ENCODE measurements at regions not wholly inside any gene's neighbourhood (a gene's known extent, or its start where the extent isn't known, plus 50 kb on each side); places are given as distances from the start of the nearest gene placed in this dataset.

DNA sequence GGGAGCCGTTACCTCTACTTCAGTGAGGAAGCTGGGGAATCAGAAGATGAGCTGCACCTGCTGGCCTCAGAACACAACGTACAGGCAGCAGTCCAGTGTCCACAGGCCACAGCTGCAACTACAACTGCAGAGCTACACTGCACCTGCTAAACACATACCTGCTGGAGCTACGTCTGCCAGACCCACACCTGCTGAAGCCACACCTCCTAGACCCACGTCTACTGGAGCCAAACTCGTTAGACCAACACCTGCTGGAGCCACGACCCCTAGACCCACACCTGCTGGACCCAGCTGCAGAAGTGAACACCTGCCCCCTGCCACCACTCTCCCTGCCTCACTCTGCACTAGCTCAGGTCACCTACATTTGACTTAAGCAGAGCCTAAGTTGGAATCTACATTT, 169.9 kb downstream of the USP12 start:
- no TSS peak for BruUV-seq (replicated peaks)
- ATAC-seq, result no peak
- H3K4me2 ChIP-seq (ENCODE audit: low read length), result no peak overlapping the region
- no peak overlapping the region for H3K4me3 ChIP-seq (replicated peaks in 1 of 2; ENCODE audit: low read depth in 1 of 2, low read length in 2 of 2)
- no peak overlapping the region for H2AFZ ChIP-seq (ENCODE audit: low read depth, low read length, poor library complexity, severe bottlenecking)
- CTCF ChIA-PET, result no interaction called here
- H3K9me3 ChIP-seq (ENCODE audit: control insufficient read depth in 1 of 2, insufficient read depth in 1 of 2, low read depth in 1 of 2, low read length in 2 of 2), result 0 out of 4 replicates have a peak, but pooled peaks cover 0 to 3% of the 10 kb centered on the region in 2 experiments
- H3K79me2 ChIP-seq (ENCODE audit: insufficient read depth, low read length), result no peaks in the 10 kb centered on the region
- intact Hi-C loops (cut with micrococcal nuclease), result no loop called here
- H4K20me1 ChIP-seq (ENCODE audit: insufficient read depth), result no peaks in the 10 kb centered on the region
- TF ChIP-seq, protein P1, sequence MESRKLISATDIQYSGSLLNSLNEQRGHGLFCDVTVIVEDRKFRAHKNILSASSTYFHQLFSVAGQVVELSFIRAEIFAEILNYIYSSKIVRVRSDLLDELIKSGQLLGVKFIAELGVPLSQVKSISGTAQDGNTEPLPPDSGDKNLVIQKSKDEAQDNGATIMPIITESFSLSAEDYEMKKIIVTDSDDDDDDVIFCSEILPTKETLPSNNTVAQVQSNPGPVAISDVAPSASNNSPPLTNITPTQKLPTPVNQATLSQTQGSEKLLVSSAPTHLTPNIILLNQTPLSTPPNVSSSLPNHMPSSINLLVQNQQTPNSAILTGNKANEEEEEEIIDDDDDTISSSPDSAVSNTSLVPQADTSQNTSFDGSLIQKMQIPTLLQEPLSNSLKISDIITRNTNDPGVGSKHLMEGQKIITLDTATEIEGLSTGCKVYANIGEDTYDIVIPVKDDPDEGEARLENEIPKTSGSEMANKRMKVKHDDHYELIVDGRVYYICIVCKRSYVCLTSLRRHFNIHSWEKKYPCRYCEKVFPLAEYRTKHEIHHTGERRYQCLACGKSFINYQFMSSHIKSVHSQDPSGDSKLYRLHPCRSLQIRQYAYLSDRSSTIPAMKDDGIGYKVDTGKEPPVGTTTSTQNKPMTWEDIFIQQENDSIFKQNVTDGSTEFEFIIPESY (IDR thresholded peaks at IDR 0.05; ENCODE audit: extremely low read depth, insufficient replicate concordance, low read length), result no peak
- TF ChIP-seq FOSL1 (IDR thresholded peaks at IDR 0.05; ENCODE audit: low read depth) (no peak), EGR1 (IDR thresholded peaks at IDR 0.05; ENCODE audit: low read depth) (no peak), JUND (IDR thresholded peaks at IDR 0.05) (no peak), RAD21 (IDR thresholded peaks at IDR 0.05; ENCODE audit: low read depth) (no peak), EZH2 (IDR thresholded peaks at IDR 0.05) (no peak), CEBPB (IDR thresholded peaks at IDR 0.05; ENCODE audit: low read depth) (no peak), YY1 (IDR thresholded peaks at IDR 0.05; ENCODE audit: extremely low read depth, insufficient replicate concordance, low read depth, low read length) (no peak), SP1 (IDR thresholded peaks at IDR 0.05; ENCODE audit: low read depth) (no peak), ZNF274 (IDR thresholded peaks at IDR 0.05; ENCODE audit: low read depth, low read length) (no peak), CBX3 (IDR thresholded peaks at IDR 0.05; ENCODE audit: low read depth) (no peak), SRF (IDR thresholded peaks at IDR 0.05; ENCODE audit: low read depth) (no peak), TCF7L2 (IDR thresholded peaks at IDR 0.05; ENCODE audit: borderline replicate concordance, extremely low read depth, insufficient read depth, insufficient read length) (no peak), POLR2A (IDR thresholded peaks at IDR 0.05; ENCODE audit: borderline replicate concordance, extremely low read depth, insufficient read depth, insufficient read length) (no peak), ELF1 (IDR thresholded peaks at IDR 0.05; ENCODE audit: borderline replicate concordance, low read depth) (no peak), EZH2phosphoT487 (IDR thresholded peaks at IDR 0.05; ENCODE audit: borderline replicate concordance) (no peak)
- TF ChIP-seq, protein P2, sequence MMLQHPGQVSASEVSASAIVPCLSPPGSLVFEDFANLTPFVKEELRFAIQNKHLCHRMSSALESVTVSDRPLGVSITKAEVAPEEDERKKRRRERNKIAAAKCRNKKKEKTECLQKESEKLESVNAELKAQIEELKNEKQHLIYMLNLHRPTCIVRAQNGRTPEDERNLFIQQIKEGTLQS (IDR thresholded peaks at IDR 0.05), result no peak
- TF ChIP-seq, protein P3, sequence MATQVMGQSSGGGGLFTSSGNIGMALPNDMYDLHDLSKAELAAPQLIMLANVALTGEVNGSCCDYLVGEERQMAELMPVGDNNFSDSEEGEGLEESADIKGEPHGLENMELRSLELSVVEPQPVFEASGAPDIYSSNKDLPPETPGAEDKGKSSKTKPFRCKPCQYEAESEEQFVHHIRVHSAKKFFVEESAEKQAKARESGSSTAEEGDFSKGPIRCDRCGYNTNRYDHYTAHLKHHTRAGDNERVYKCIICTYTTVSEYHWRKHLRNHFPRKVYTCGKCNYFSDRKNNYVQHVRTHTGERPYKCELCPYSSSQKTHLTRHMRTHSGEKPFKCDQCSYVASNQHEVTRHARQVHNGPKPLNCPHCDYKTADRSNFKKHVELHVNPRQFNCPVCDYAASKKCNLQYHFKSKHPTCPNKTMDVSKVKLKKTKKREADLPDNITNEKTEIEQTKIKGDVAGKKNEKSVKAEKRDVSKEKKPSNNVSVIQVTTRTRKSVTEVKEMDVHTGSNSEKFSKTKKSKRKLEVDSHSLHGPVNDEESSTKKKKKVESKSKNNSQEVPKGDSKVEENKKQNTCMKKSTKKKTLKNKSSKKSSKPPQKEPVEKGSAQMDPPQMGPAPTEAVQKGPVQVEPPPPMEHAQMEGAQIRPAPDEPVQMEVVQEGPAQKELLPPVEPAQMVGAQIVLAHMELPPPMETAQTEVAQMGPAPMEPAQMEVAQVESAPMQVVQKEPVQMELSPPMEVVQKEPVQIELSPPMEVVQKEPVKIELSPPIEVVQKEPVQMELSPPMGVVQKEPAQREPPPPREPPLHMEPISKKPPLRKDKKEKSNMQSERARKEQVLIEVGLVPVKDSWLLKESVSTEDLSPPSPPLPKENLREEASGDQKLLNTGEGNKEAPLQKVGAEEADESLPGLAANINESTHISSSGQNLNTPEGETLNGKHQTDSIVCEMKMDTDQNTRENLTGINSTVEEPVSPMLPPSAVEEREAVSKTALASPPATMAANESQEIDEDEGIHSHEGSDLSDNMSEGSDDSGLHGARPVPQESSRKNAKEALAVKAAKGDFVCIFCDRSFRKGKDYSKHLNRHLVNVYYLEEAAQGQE (IDR thresholded peaks at IDR 0.05; ENCODE audit: low read depth), result no peak
- no peaks in the 10 kb centered on the region for H3K27me3 ChIP-seq (ENCODE audit: insufficient read depth, low read length)
- H3K9me2 ChIP-seq (ENCODE audit: insufficient read depth), result no peaks in the 10 kb centered on the region
- H3K36me3 ChIP-seq (ENCODE audit: control insufficient read depth in 1 of 2, insufficient read depth in 2 of 2, low read length in 2 of 2), result no peaks in the 10 kb centered on the region
- POLR2A ChIA-PET, result no interaction called here
- RAD21 ChIA-PET (ENCODE audit: low non-redundant PET in 1 of 2, low total read pairs in 2 of 2, uncharacterized antibody in 2 of 2, unreplicated experiment in 2 of 2), result no interaction called here
- H3K27ac ChIP-seq (ENCODE audit: low read depth, low read length), result no peak overlapping the region
- peaks cover 6 to 14% of the 10 kb centered on the region in 2 experiments for H3K4me1 ChIP-seq (ENCODE audit: control insufficient read depth in 1 of 2, insufficient read depth in 2 of 2, low read length in 2 of 2)
- DNase-seq (ENCODE audit: low read depth, low spot score), result no peak
- H3K9ac ChIP-seq (ENCODE audit: low read length), result no peak overlapping the region
